ENCODE measurements at regions not wholly inside any gene's neighbourhood (a gene's known extent, or its start where the extent isn't known, plus 50 kb on each side); places are given as distances from the start of the nearest gene placed in this dataset.

GRCh38 chr12:85711735-85712390 is 124.3 kb downstream of the RASSF9 start:
- ChIA-PET POLR2A (no interaction called here), CTCF (no interaction called here)
- ATAC-seq (no peak), FAIRE-seq (no peak), DNase-seq (ENCODE audit: low read depth in 1 of 2, low spot score in 1 of 2) (no peak)
- no peak overlapping the region for H3K4me3 ChIP-seq
- no peak overlapping the region for H3K4me2 ChIP-seq
- H3K9me3 ChIP-seq = no peaks in the 10 kb centered on the region
- no peaks in the 10 kb centered on the region for H3K4me1 ChIP-seq
- WGBS (ENCODE audit: missing lambda C conversion rate) = 68% methylated on average over 4 of the region's 4 CpGs
- H3K27ac ChIP-seq = no peak overlapping the region
- TF ChIP-seq REST (IDR thresholded peaks at IDR 0.05) (no peak), ELK1 (IDR thresholded peaks at IDR 0.05; ENCODE audit: low read depth, low read length) (no peak), MAX (IDR thresholded peaks at IDR 0.05) (no peak), TFCP2L1 (CRISPR knock-in tag; IDR thresholded peaks at IDR 0.05) (no peak)

GRCh38 chr12:85713373-85713772 is 122.8 kb downstream of the RASSF9 start:
- Histone ChIP-seq H3K27ac (no peak overlapping the region), H3K4me2 (0 out of 3 replicates have a peak overlapping the region, but pooled peaks have one; percentile 15), H3K4me1 (no peaks in the 10 kb centered on the region), H3K9me3 (no peaks in the 10 kb centered on the region), H3K4me3 (no peak overlapping the region)
- ChIA-PET CTCF (no interaction called here), POLR2A (no interaction called here)
- no peak for TF ChIP-seq POLR2A (IDR thresholded peaks at IDR 0.05; ENCODE audit: low read length)
- TF ChIP-seq ZNF302 (CRISPR knock-in tag; IDR thresholded peaks at IDR 0.05) = no peak
- no peak for TF ChIP-seq NFE2L2 (conservative IDR thresholded peaks at IDR 0.05; ENCODE audit: low read length)
- TF ChIP-seq BCL3 (IDR thresholded peaks at IDR 0.05) = no peak
- TF ChIP-seq HEYL (CRISPR knock-in tag; IDR thresholded peaks at IDR 0.05) = no peak
- ATAC-seq (no peak), DNase-seq (ENCODE audit: low read depth in 1 of 2, low spot score in 1 of 2) (no peak), FAIRE-seq (no peak)
- 24% methylated on average over 4 of the region's 4 CpGs for WGBS (ENCODE audit: missing lambda C conversion rate)

GRCh38 chr12:85714425-85714824 is 121.8 kb downstream of the RASSF9 start:
- no peak overlapping the region for H3K4me3 ChIP-seq
- no peaks in the 10 kb centered on the region for H3K9me3 ChIP-seq
- ChIA-PET CTCF (interaction anchor here (1.5 kb wide), 1 partner anchor 153 kb away, joined by 4 read pairs; no protein-coding TSS in a partner anchor), POLR2A (no interaction called here)
- DNase-seq (ENCODE audit: low read depth in 1 of 2, low spot score in 1 of 2) (no peak), ATAC-seq (no peak), FAIRE-seq (no peak)
- TF ChIP-seq CHD4 (IDR thresholded peaks at IDR 0.05; ENCODE audit: borderline replicate concordance) = no peak
- TF ChIP-seq SREBF2 (IDR thresholded peaks at IDR 0.05) = no peak
- TF ChIP-seq HDAC2 (IDR thresholded peaks at IDR 0.05) = no peak
- TF ChIP-seq RARB (CRISPR knock-in tag; IDR thresholded peaks at IDR 0.05) = no peak
- no peak for TF ChIP-seq MYC (IDR thresholded peaks at IDR 0.05; ENCODE audit: borderline replicate concordance, low read length)
- TF ChIP-seq PBX3 (IDR thresholded peaks at IDR 0.05) = no peak
- TF ChIP-seq ZC3H11A (IDR thresholded peaks at IDR 0.05) = no peak
- no peak for TF ChIP-seq JUN (IDR thresholded peaks at IDR 0.05)
- TF ChIP-seq JUNB (IDR thresholded peaks at IDR 0.05) = no peak
- no peak for TF ChIP-seq RCOR1 (IDR thresholded peaks at IDR 0.05; ENCODE audit: low read depth, low read length)
- no peak for TF ChIP-seq ESRRA (IDR thresholded peaks at IDR 0.05; ENCODE audit: borderline replicate concordance, low read length)
- no peak for TF ChIP-seq EHF (CRISPR knock-in tag; IDR thresholded peaks at IDR 0.05)
- TF ChIP-seq POLR2A (IDR thresholded peaks at IDR 0.05; ENCODE audit: low read length) = no peak
- TF ChIP-seq KDM1A (IDR thresholded peaks at IDR 0.05; ENCODE audit: low read depth) = no peak
- TF ChIP-seq FOSL2 (IDR thresholded peaks at IDR 0.05) = no peak
- TF ChIP-seq FOSL2 (CRISPR knock-in tag; IDR thresholded peaks at IDR 0.05) = no peak
- TF ChIP-seq NPAS2 (CRISPR knock-in tag; IDR thresholded peaks at IDR 0.05; ENCODE audit: borderline replicate concordance) = no peak
- no peak for TF ChIP-seq HOXB5 (CRISPR knock-in tag; IDR thresholded peaks at IDR 0.05)
- no peak for TF ChIP-seq MAZ (IDR thresholded peaks at IDR 0.05; ENCODE audit: borderline replicate concordance, low read depth, low read length)
- TF ChIP-seq NR3C1 (IDR thresholded peaks at IDR 0.05) = no peak
- no peak overlapping the region for H3K4me2 ChIP-seq
- 92% methylated on average over 1 of the region's 1 CpG for WGBS (ENCODE audit: missing lambda C conversion rate)
- no peak overlapping the region for H3K27ac ChIP-seq
- H3K4me1 ChIP-seq = no peaks in the 10 kb centered on the region
